H1 (cell line): ENCODE measurements at regions not wholly inside any gene's neighbourhood (a gene's known extent, or its start where the extent isn't known, plus 50 kb on each side); places are given as distances from the start of the nearest gene placed in this dataset.

ENCODE experiments used
- ASH2L ChIP-seq: fragments of 200-600, 300-600 bp; sonication (generic); IDR thresholded peaks from one replicate; pipeline ENCODE4 v1.7.1; 2017; ENCODE audit warnings: low read length
- CHD7 ChIP-seq: fragments of 300-600 bp; sonication (generic); IDR thresholded peaks from 2 replicates; pipeline ENCODE4 v1.7.1; 2012; ENCODE audit warnings: low read length, moderate library complexity, mild to moderate bottlenecking, inconsistent platforms; ENCODE audit not compliant: insufficient replicate concordance
- PHF8 ChIP-seq: fragments of 200-600 bp; sonication (generic); conservative IDR thresholded peaks from 2 replicates; pipeline ENCODE4 v1.7.1; 2012; ENCODE audit warnings: low read depth, mild to moderate bottlenecking, inconsistent platforms, low read length, moderate library complexity

DNA sequence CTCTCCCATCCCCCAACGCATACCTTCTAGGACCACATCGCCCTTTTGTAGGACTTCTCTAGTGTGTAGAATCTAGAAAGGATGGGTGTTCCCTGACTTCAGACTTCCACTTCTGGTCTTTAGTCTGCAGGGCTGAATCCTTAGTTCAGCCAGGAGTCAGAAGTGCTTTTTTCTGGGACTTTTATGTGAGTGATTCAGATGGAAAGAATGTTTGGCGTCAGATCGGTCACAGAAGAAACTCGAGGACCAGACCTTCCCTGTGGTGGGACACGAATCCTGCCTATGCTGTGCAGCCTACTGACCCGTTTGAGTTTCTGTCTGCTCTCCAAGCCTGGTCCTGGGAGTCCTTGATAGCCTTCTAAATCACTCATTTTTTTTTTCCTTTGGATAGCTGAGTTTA lies 165.4 kb upstream of the SSTR1 start (continued):
- TF ChIP-seq CHD7 (no peak), ASH2L (no peak), PHF8 (no peak)
